Erythroblast (primary cell): ENCODE measurements at regions not wholly inside any gene's neighbourhood (a gene's known extent, or its start where the extent isn't known, plus 50 kb on each side); places are given as distances from the start of the nearest gene placed in this dataset.

Experiments
- GATA1 ChIP-seq: IDR thresholded peaks from 2 replicates; pipeline ENCODE4 v1.6.1; 2011; ENCODE audit warnings: low read depth, mild to moderate bottlenecking, control low read depth, low read length, moderate library complexity
- POLR2A ChIP-seq: IDR thresholded peaks from 2 replicates; pipeline ENCODE4 v1.6.1; 2011; ENCODE audit warnings: mild to moderate bottlenecking, low read length

GRCh38 chr1:182293119-182293589 is 98.4 kb downstream of the GLUL start:
- no peak for TF ChIP-seq POLR2A
- no peak for TF ChIP-seq GATA1
